ENCODE measurements at regions not wholly inside any gene's neighbourhood (a gene's known extent, or its start where the extent isn't known, plus 50 kb on each side); places are given as distances from the start of the nearest gene placed in this dataset.

DNA sequence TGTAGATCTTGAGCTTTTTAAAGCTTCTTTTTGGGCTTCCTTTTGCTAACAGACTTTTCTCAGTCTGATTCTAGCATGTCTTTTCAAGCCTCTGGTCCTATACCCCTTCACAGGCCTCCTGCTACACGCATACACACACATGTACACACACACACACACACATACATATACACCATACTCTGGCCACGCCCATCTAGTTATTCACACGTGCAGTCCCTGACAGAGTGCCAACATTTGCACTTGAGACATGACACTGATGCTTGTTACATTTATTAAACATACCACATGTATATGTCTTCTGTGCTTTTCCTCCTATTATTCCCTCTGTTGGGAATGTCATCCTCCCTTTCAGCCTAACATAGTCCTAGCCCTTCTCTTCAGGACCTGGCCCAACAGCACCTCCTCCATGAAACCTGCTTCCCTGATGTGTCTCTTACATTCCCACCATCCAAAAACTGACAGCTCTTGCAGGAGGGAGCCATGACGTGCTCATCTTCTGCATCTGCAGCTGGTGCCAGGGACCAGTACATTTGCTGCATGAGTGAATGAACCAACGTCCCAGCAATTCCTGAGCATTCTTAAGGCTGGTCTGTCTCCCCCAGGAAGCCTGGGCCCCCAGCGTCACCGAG, 222.1 kb downstream of the ARHGAP12 start:
- Histone ChIP-seq H3K4me1 (ENCODE audit: control insufficient read depth, extremely low read depth, insufficient read depth, low read length) (peaks cover 4% of the 10 kb centered on the region), H3K27ac (ENCODE audit: control insufficient read depth, insufficient read depth, low read length) (no peak overlapping the region), H3K9me1 (ENCODE audit: control insufficient read depth, extremely low read depth, insufficient read depth, low read length) (no peaks in the 10 kb centered on the region), H2AFZ (ENCODE audit: control insufficient read depth, low read length) (no peak overlapping the region), H3K27me3 (ENCODE audit: control insufficient read depth, extremely low read depth, insufficient read depth, low read length) (no peaks in the 10 kb centered on the region), H3K4me2 (ENCODE audit: control insufficient read depth, extremely low read depth, insufficient read depth, low read depth, low read length) (no peak overlapping the region), H3K9ac (ENCODE audit: control insufficient read depth, extremely low read depth, insufficient read depth, low read length) (no peak overlapping the region), H3K4me3 (ENCODE audit: control insufficient read depth in 2 of 3, extremely low read depth in 1 of 3, insufficient read depth in 2 of 3, low read depth in 1 of 3, low read length in 3 of 3) (no peak overlapping the region), H3K36me3 (ENCODE audit: control insufficient read depth in 2 of 2, extremely low read depth in 1 of 2, insufficient read depth in 2 of 2, low read length in 2 of 2) (no peaks in the 10 kb centered on the region), H4K20me1 (ENCODE audit: control insufficient read depth, extremely low read depth, insufficient read depth, low read length) (no peaks in the 10 kb centered on the region), H3K79me2 (ENCODE audit: control insufficient read depth, insufficient read depth, low read length) (no peaks in the 10 kb centered on the region), H3K9me3 (ENCODE audit: control insufficient read depth, low read depth, low read length) (peaks cover 3% of the 10 kb centered on the region)
- no peak for TF ChIP-seq EZH2 (IDR thresholded peaks at IDR 0.05; ENCODE audit: low read length)
- no peak for FAIRE-seq
- dilution Hi-C loops (cut with MboI; ENCODE audit: extremely low pct_ligation_motif_present, low sequenced_read_pairs), result no loop called here
- no peak for DNase-seq (ENCODE audit: low read depth, low spot score)

DNA sequence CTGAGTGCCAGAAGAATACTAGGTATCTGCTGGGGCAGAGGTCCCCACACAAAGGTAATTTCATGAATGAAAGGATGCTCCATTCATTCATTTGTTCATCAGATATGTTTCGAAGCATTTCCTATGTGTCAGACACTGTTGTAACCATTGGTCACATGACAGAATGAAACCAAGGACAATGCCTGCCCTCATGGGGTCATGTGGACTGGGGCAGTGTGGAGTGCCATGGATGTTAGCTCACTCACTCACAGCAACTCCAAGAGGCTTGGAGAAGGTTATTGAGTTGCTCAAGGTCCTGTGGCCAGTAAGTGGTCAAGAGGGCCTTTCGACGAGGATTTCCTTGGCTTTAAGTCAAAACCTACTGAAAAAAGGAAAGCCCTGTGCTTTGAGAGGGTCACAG, 223.5 kb downstream of the ARHGAP12 start:
- Histone ChIP-seq H3K36me3 (ENCODE audit: control insufficient read depth in 2 of 2, extremely low read depth in 1 of 2, insufficient read depth in 2 of 2, low read length in 2 of 2) (no peaks in the 10 kb centered on the region), H3K4me3 (ENCODE audit: control insufficient read depth in 2 of 3, extremely low read depth in 1 of 3, insufficient read depth in 2 of 3, low read depth in 1 of 3, low read length in 3 of 3) (no peak overlapping the region), H3K27me3 (ENCODE audit: control insufficient read depth, extremely low read depth, insufficient read depth, low read length) (no peaks in the 10 kb centered on the region), H3K9me3 (ENCODE audit: control insufficient read depth, low read depth, low read length) (peaks cover 3% of the 10 kb centered on the region), H4K20me1 (ENCODE audit: control insufficient read depth, extremely low read depth, insufficient read depth, low read length) (no peaks in the 10 kb centered on the region), H3K4me1 (ENCODE audit: control insufficient read depth, extremely low read depth, insufficient read depth, low read length) (peaks cover 4% of the 10 kb centered on the region), H2AFZ (ENCODE audit: control insufficient read depth, low read length) (no peak overlapping the region), H3K4me2 (ENCODE audit: control insufficient read depth, extremely low read depth, insufficient read depth, low read depth, low read length) (no peak overlapping the region), H3K27ac (ENCODE audit: control insufficient read depth, insufficient read depth, low read length) (no peak overlapping the region), H3K9ac (ENCODE audit: control insufficient read depth, extremely low read depth, insufficient read depth, low read length) (no peak overlapping the region), H3K79me2 (ENCODE audit: control insufficient read depth, insufficient read depth, low read length) (no peaks in the 10 kb centered on the region), H3K9me1 (ENCODE audit: control insufficient read depth, extremely low read depth, insufficient read depth, low read length) (no peaks in the 10 kb centered on the region)
- TF ChIP-seq, protein P1, sequence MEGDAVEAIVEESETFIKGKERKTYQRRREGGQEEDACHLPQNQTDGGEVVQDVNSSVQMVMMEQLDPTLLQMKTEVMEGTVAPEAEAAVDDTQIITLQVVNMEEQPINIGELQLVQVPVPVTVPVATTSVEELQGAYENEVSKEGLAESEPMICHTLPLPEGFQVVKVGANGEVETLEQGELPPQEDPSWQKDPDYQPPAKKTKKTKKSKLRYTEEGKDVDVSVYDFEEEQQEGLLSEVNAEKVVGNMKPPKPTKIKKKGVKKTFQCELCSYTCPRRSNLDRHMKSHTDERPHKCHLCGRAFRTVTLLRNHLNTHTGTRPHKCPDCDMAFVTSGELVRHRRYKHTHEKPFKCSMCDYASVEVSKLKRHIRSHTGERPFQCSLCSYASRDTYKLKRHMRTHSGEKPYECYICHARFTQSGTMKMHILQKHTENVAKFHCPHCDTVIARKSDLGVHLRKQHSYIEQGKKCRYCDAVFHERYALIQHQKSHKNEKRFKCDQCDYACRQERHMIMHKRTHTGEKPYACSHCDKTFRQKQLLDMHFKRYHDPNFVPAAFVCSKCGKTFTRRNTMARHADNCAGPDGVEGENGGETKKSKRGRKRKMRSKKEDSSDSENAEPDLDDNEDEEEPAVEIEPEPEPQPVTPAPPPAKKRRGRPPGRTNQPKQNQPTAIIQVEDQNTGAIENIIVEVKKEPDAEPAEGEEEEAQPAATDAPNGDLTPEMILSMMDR (optimal IDR thresholded peaks at IDR 0.05 in 1 of 3, IDR thresholded peaks at IDR 0.05 in 1 of 3, conservative IDR thresholded peaks at IDR 0.05 in 1 of 3; ENCODE audit: extremely low read depth in 1 of 3, insufficient read depth in 2 of 3, low read length in 3 of 3), result no peak
- TF ChIP-seq EZH2 (IDR thresholded peaks at IDR 0.05; ENCODE audit: low read length), result no peak
- DNase-seq (ENCODE audit: low read depth, low spot score) (no peak), FAIRE-seq (no peak)
- dilution Hi-C loops (cut with MboI; ENCODE audit: extremely low pct_ligation_motif_present, low sequenced_read_pairs), result no loop called here

DNA sequence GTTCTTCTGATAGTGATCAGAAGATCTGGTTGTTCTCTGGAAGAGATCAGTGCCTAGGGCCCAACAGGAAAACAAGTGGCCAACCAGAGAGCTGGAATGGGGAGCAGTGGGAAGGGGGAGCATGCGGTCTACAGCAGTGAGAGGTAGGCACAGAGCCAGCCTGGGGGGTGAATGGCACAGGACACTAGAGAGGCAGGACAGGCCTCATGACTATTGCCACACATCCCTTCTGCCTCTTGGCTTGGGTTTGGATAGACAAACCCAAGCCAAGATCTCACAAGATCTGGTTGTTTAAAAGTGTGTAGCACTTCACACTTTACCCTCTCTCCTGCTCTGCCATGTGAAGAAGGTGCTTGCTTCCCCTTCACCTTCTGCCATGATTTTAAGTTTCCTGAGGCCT, 224.4 kb downstream of the ARHGAP12 start:
- no peak overlapping the region for H3K9ac ChIP-seq (ENCODE audit: control insufficient read depth, extremely low read depth, insufficient read depth, low read length)
- no peak overlapping the region for H3K27ac ChIP-seq (ENCODE audit: control insufficient read depth, insufficient read depth, low read length)
- FAIRE-seq (no peak), DNase-seq (ENCODE audit: low read depth, low spot score) (no peak)
- no peak for TF ChIP-seq EZH2 (IDR thresholded peaks at IDR 0.05; ENCODE audit: low read length)
- TF ChIP-seq, protein P1 (optimal IDR thresholded peaks at IDR 0.05 in 1 of 3, IDR thresholded peaks at IDR 0.05 in 1 of 3, conservative IDR thresholded peaks at IDR 0.05 in 1 of 3; ENCODE audit: extremely low read depth in 1 of 3, insufficient read depth in 2 of 3, low read length in 3 of 3), result no peak
- no peak overlapping the region for H3K4me3 ChIP-seq (ENCODE audit: control insufficient read depth in 2 of 3, extremely low read depth in 1 of 3, insufficient read depth in 2 of 3, low read depth in 1 of 3, low read length in 3 of 3)
- no peaks in the 10 kb centered on the region for H3K27me3 ChIP-seq (ENCODE audit: control insufficient read depth, extremely low read depth, insufficient read depth, low read length)
- H3K36me3 ChIP-seq (ENCODE audit: control insufficient read depth in 2 of 2, extremely low read depth in 1 of 2, insufficient read depth in 2 of 2, low read length in 2 of 2), result no peaks in the 10 kb centered on the region
- no peak overlapping the region for H3K4me2 ChIP-seq (ENCODE audit: control insufficient read depth, extremely low read depth, insufficient read depth, low read depth, low read length)
- H3K79me2 ChIP-seq (ENCODE audit: control insufficient read depth, insufficient read depth, low read length), result no peaks in the 10 kb centered on the region
- no peaks in the 10 kb centered on the region for H3K9me1 ChIP-seq (ENCODE audit: control insufficient read depth, extremely low read depth, insufficient read depth, low read length)
- peaks cover 4% of the 10 kb centered on the region for H3K4me1 ChIP-seq (ENCODE audit: control insufficient read depth, extremely low read depth, insufficient read depth, low read length)
- no peaks in the 10 kb centered on the region for H4K20me1 ChIP-seq (ENCODE audit: control insufficient read depth, extremely low read depth, insufficient read depth, low read length)
- dilution Hi-C loops (cut with MboI; ENCODE audit: extremely low pct_ligation_motif_present, low sequenced_read_pairs), result no loop called here
- no peak overlapping the region for H2AFZ ChIP-seq (ENCODE audit: control insufficient read depth, low read length)
- H3K9me3 ChIP-seq (ENCODE audit: control insufficient read depth, low read depth, low read length), result peaks cover 3% of the 10 kb centered on the region
